Osteocyte (in vitro differentiated cells): ENCODE measurements at regions not wholly inside any gene's neighbourhood (a gene's known extent, or its start where the extent isn't known, plus 50 kb on each side); places are given as distances from the start of the nearest gene placed in this dataset.

Source experiments
- DNase-seq: peaks from one replicate; pipeline ENCODE4 v3.0.0; 2021; ENCODE audit warnings: mixed read lengths; ENCODE audit not compliant: unreplicated experiment; ENCODE audit errors: extremely low spot score
- H3K27ac Mint-ChIP-seq: one replicate; pipeline ENCODE4 v1.8.0; 2021; ENCODE audit warnings: mild to moderate bottlenecking, mixed read lengths; ENCODE audit not compliant: unreplicated experiment
- H3K27me3 Mint-ChIP-seq: one replicate; pipeline ENCODE4 v1.8.0; 2021; ENCODE audit warnings: mixed read lengths; ENCODE audit not compliant: unreplicated experiment
- H3K36me3 Mint-ChIP-seq: one replicate; pipeline ENCODE4 v1.8.0; 2021; ENCODE audit warnings: mixed read lengths; ENCODE audit not compliant: unreplicated experiment
- H3K4me1 Mint-ChIP-seq: one replicate; pipeline ENCODE4 v1.8.0; 2021; ENCODE audit warnings: mixed read lengths; ENCODE audit not compliant: unreplicated experiment
- H3K4me3 Mint-ChIP-seq: one replicate; pipeline ENCODE4 v1.8.0; 2021; ENCODE audit warnings: mild to moderate bottlenecking, moderate library complexity, mixed read lengths; ENCODE audit not compliant: unreplicated experiment
- H3K9me3 Mint-ChIP-seq: one replicate; pipeline ENCODE4 v1.8.0; 2021; ENCODE audit warnings: mixed read lengths; ENCODE audit not compliant: unreplicated experiment
- CTCF ChIP-seq: fragments of 200-600 bp; sonication (generic); IDR thresholded peaks from 2 replicates; pipeline ENCODE4 v1.5.0; 2021; ENCODE audit warnings: antibody characterized with exemption, mild to moderate bottlenecking, moderate library complexity

GRCh38 chr21:16367079-16367478 is 637.3 kb downstream of the USP25 start:
- no peak overlapping the region for H3K27ac Mint-ChIP-seq
- H3K9me3 Mint-ChIP-seq, result no peaks in the 10 kb centered on the region
- no peak for TF ChIP-seq CTCF
- no peaks in the 10 kb centered on the region for H3K27me3 Mint-ChIP-seq
- DNase-seq, result no peak
- peaks cover 4% of the 10 kb centered on the region for H3K36me3 Mint-ChIP-seq
- no peak overlapping the region for H3K4me3 Mint-ChIP-seq
- peaks cover 20% of the 10 kb centered on the region for H3K4me1 Mint-ChIP-seq

- Mint-ChIP-seq H3K4me1 (peaks cover 35% of the 10 kb centered on the region), H3K9me3 (no peaks in the 10 kb centered on the region), H3K4me3 (no peak overlapping the region), H3K36me3 (peaks cover 4% of the 10 kb centered on the region), H3K27me3 (no peaks in the 10 kb centered on the region), H3K27ac (no peak overlapping the region)
- no peak for DNase-seq
- TF ChIP-seq CTCF, result no peak
Measured at GRCh38 chr21:16370186-16370585, 640.4 kb downstream of the USP25 start.

- no peak for DNase-seq
- no peaks in the 10 kb centered on the region for H3K27me3 Mint-ChIP-seq
- no peak overlapping the region for H3K27ac Mint-ChIP-seq
- peaks cover 4% of the 10 kb centered on the region for H3K36me3 Mint-ChIP-seq
- no peak for TF ChIP-seq CTCF
- H3K9me3 Mint-ChIP-seq, result no peaks in the 10 kb centered on the region
- peaks cover 41% of the 10 kb centered on the region for H3K4me1 Mint-ChIP-seq
- H3K4me3 Mint-ChIP-seq, result no peak overlapping the region
Measured at GRCh38 chr21:16372586-16372985, 642.8 kb downstream of the USP25 start.

- Mint-ChIP-seq H3K27ac (peak overlapping the region; percentile 84), H3K9me3 (no peaks in the 10 kb centered on the region), H3K36me3 (peaks cover 4% of the 10 kb centered on the region), H3K4me3 (no peak overlapping the region), H3K4me1 (peaks cover 59% of the 10 kb centered on the region), H3K27me3 (no peaks in the 10 kb centered on the region)
- no peak for DNase-seq
- TF ChIP-seq CTCF, result no peak
Measured at GRCh38 chr21:16376673-16377072, 646.9 kb downstream of the USP25 start.

GRCh38 chr21:16377120-16377658 is 647.4 kb downstream of the USP25 start:
- Mint-ChIP-seq H3K27me3 (no peaks in the 10 kb centered on the region), H3K4me1 (peaks cover 60% of the 10 kb centered on the region), H3K4me3 (no peak overlapping the region), H3K36me3 (peaks cover 4% of the 10 kb centered on the region), H3K27ac (peak overlapping the region; percentile 84), H3K9me3 (no peaks in the 10 kb centered on the region)
- DNase-seq, result no peak
- no peak for TF ChIP-seq CTCF
